ENCODE measurements at regions not wholly inside any gene's neighbourhood (a gene's known extent, or its start where the extent isn't known, plus 50 kb on each side); places are given as distances from the start of the nearest gene placed in this dataset.

DNA sequence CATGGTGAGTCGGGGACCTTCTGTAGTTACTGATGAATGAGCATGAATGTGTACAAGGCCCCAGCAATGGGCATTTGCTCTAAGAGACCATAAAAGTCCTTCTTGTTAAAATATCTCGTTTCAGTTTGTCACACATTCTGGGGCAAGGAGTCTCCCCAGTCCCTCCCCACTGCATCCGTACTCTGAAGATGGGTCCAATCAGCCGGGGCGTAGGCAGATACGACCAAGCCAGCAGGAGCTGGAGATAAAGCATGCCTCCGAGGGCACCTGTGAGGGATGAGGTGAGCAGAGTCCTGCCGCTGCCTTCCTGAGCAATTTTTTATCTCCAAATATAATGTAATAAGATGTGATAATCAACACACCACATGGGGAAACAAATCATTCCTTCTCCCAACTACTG lies 528.5 kb downstream of the BCL11B start:
- no peak for TF ChIP-seq CTCF (IDR thresholded peaks at IDR 0.05; ENCODE audit: partially characterized antibody, unreplicated experiment)
- DNase-seq: no peak
- Mint-ChIP-seq H3K36me3 (ENCODE audit: unreplicated experiment) (no peaks in the 10 kb centered on the region), H3K4me1 (ENCODE audit: low read depth, unreplicated experiment) (no peaks in the 10 kb centered on the region), H3K27ac (ENCODE audit: unreplicated experiment) (no peak overlapping the region), H3K4me3 (ENCODE audit: unreplicated experiment) (no peak overlapping the region), H3K27me3 (ENCODE audit: unreplicated experiment) (peaks cover 10% of the 10 kb centered on the region), H3K9me3 (ENCODE audit: unreplicated experiment) (no peaks in the 10 kb centered on the region)

DNA sequence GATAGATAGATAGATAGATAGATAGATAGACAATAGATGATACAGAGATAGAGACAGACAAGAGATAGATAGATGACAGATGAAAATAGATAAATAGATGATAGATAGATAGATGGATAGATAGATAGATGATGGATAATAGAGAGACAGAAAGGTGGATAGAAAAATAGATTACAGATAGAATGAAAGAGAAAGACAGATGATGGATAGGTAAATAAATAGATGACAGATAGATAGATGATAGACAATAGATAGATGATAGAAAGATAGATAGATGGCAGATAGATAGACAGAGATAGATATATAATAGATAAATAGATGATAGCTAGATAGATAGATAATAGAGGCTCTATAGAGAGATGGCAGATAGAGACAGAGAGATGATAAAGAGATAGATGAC lies 523.0 kb downstream of the BCL11B start:
- Mint-ChIP-seq H3K4me3 (ENCODE audit: unreplicated experiment) (no peak overlapping the region), H3K9me3 (ENCODE audit: unreplicated experiment) (peaks cover 2% of the 10 kb centered on the region), H3K27ac (ENCODE audit: unreplicated experiment) (no peak overlapping the region), H3K4me1 (ENCODE audit: low read depth, unreplicated experiment) (no peaks in the 10 kb centered on the region), H3K27me3 (ENCODE audit: unreplicated experiment) (peaks cover 8% of the 10 kb centered on the region), H3K36me3 (ENCODE audit: unreplicated experiment) (no peaks in the 10 kb centered on the region)
- DNase-seq: no peak
- no peak for TF ChIP-seq CTCF (IDR thresholded peaks at IDR 0.05; ENCODE audit: partially characterized antibody, unreplicated experiment)

- H3K36me3 Mint-ChIP-seq (ENCODE audit: unreplicated experiment): no peaks in the 10 kb centered on the region
- no peak for DNase-seq
- H3K9me3 Mint-ChIP-seq (ENCODE audit: unreplicated experiment): peaks cover 2% of the 10 kb centered on the region
- H3K4me1 Mint-ChIP-seq (ENCODE audit: low read depth, unreplicated experiment): no peaks in the 10 kb centered on the region
- no peak for TF ChIP-seq CTCF (IDR thresholded peaks at IDR 0.05; ENCODE audit: partially characterized antibody, unreplicated experiment)
- H3K27me3 Mint-ChIP-seq (ENCODE audit: unreplicated experiment): peaks cover 5% of the 10 kb centered on the region
- no peak overlapping the region for H3K27ac Mint-ChIP-seq (ENCODE audit: unreplicated experiment)
- no peak overlapping the region for H3K4me3 Mint-ChIP-seq (ENCODE audit: unreplicated experiment)
These were observed 520.9 kb downstream of the BCL11B start for GRCh38 chr14:98751110-98751509.

GRCh38 chr14:98752660-98753059 lies 519.3 kb downstream of the BCL11B start:
- Mint-ChIP-seq H3K9me3 (ENCODE audit: unreplicated experiment) (peaks cover 2% of the 10 kb centered on the region), H3K4me1 (ENCODE audit: low read depth, unreplicated experiment) (no peaks in the 10 kb centered on the region), H3K27ac (ENCODE audit: unreplicated experiment) (no peak overlapping the region), H3K27me3 (ENCODE audit: unreplicated experiment) (peaks cover 3% of the 10 kb centered on the region), H3K36me3 (ENCODE audit: unreplicated experiment) (no peaks in the 10 kb centered on the region), H3K4me3 (ENCODE audit: unreplicated experiment) (no peak overlapping the region)
- TF ChIP-seq CTCF (IDR thresholded peaks at IDR 0.05; ENCODE audit: partially characterized antibody, unreplicated experiment): no peak
- no peak for DNase-seq

DNA sequence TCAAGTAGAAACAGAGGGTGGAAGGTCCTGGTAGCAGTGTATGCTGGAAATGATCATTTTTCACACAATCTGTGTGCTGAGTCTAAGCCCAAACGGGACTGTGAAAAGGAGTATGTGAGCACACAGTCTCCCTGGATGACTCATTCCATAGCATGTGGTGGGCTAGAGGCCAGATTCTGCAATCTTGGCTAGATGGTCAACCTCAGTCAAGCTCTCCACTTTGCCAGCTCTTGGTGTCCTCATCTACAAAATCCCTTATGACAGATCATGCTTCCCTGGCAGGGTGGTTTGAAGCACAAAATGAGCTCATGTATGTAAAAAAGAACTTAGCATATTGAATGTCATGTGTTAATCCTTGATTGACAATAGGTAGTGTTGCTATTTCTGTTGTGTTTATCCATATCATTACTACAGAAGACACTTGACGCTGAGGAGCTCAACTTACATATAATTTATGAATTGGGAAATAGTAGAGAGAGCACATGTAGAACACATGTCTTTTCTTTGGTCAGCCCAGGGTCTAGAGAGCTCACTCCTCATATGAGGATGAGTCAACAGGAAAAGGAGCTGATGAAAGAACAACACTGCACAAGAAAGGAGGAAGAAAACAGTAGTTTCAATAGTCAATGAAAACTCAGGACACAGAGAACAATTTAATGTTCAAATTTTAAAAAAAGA lies 517.5 kb downstream of the BCL11B start:
- H3K4me1 Mint-ChIP-seq (ENCODE audit: low read depth, unreplicated experiment): no peaks in the 10 kb centered on the region
- H3K27me3 Mint-ChIP-seq (ENCODE audit: unreplicated experiment): peaks cover 4% of the 10 kb centered on the region
- no peaks in the 10 kb centered on the region for H3K36me3 Mint-ChIP-seq (ENCODE audit: unreplicated experiment)
- no peak for DNase-seq
- H3K9me3 Mint-ChIP-seq (ENCODE audit: unreplicated experiment): peaks cover 2% of the 10 kb centered on the region
- H3K27ac Mint-ChIP-seq (ENCODE audit: unreplicated experiment): no peak overlapping the region
- TF ChIP-seq CTCF (IDR thresholded peaks at IDR 0.05; ENCODE audit: partially characterized antibody, unreplicated experiment): no peak
- no peak overlapping the region for H3K4me3 Mint-ChIP-seq (ENCODE audit: unreplicated experiment)
